ENCODE measurements at regions not wholly inside any gene's neighbourhood (a gene's known extent, or its start where the extent isn't known, plus 50 kb on each side); places are given as distances from the start of the nearest gene placed in this dataset.

GRCh38 chr5:33182986-33183385 lies 257.8 kb upstream of the TARS1 start:
- WGBS (ENCODE audit: insufficient coverage, low coverage, missing lambda C conversion rate), result 0% methylated on average over 4 of the region's 4 CpGs

GRCh38 chr5:33184367-33184766 lies 256.4 kb upstream of the TARS1 start:
- no peak overlapping the region for H3K9ac ChIP-seq (ENCODE audit: insufficient read depth in 1 of 2, low read depth in 2 of 2, low read length in 2 of 2)
- no peak overlapping the region for H3K4me3 ChIP-seq
- in situ Hi-C loops (cut with MboI), result no loop called here
- intact Hi-C loops (cut with micrococcal nuclease), result no loop called here
- H3K27ac ChIP-seq (ENCODE audit: extremely low read depth, low read depth, low read length), result no peak overlapping the region
- H3K27me3 ChIP-seq (ENCODE audit: control insufficient read depth in 2 of 2, insufficient read depth in 2 of 2, low read length in 2 of 2), result no peaks in the 10 kb centered on the region
- ChIA-PET POLR2A (no interaction called here), CTCF (ENCODE audit: low intra/inter-chr PET ratio) (no interaction called here)
- H3K36me3 ChIP-seq (ENCODE audit: control insufficient read depth, insufficient read depth, low read length), result no peaks in the 10 kb centered on the region
- ATAC-seq (no peak), DNase-seq (ENCODE audit: extremely low read depth in 1 of 4, low spot score in 3 of 4) (peak in 2 of 4 experiments; percentile 20 to 28), FAIRE-seq (no peak)
- no peak overlapping the region for H2AFZ ChIP-seq (ENCODE audit: low read depth, low read length)
- H3K79me2 ChIP-seq (ENCODE audit: control insufficient read depth, insufficient read depth, low read length), result no peaks in the 10 kb centered on the region
- no peaks in the 10 kb centered on the region for H3K9me1 ChIP-seq (ENCODE audit: control insufficient read depth, insufficient read depth, low read length)
- WGBS (ENCODE audit: insufficient coverage, low coverage, missing lambda C conversion rate), result 0% methylated on average over 2 of the region's 2 CpGs
- H3K4me2 ChIP-seq (ENCODE audit: insufficient read depth, low read length), result no peak overlapping the region
- H4K20me1 ChIP-seq (replicated peaks; ENCODE audit: control insufficient read depth, insufficient read depth, low read length), result no peaks in the 10 kb centered on the region
- no TSS peak for BruUV-seq (replicated peaks)
- no peaks in the 10 kb centered on the region for H3K4me1 ChIP-seq (replicated peaks in 1 of 2; ENCODE audit: control insufficient read depth in 2 of 2, insufficient read depth in 2 of 2, low read length in 2 of 2)
- H3K9me3 ChIP-seq (replicated peaks; ENCODE audit: control insufficient read depth, insufficient read depth, low read depth, low read length), result peaks cover 1% of the 10 kb centered on the region; the same call in 1 of the 2 replicates
- TF ChIP-seq HDAC2 (IDR thresholded peaks at IDR 0.05) (no peak), ZNF311 (CRISPR knock-in tag; IDR thresholded peaks at IDR 0.05) (0 out of 2 replicates have a peak, but pooled peaks have one; percentile 35), TSHZ1 (CRISPR knock-in tag; IDR thresholded peaks at IDR 0.05) (no peak), NR1H2 (CRISPR knock-in tag; IDR thresholded peaks at IDR 0.05) (no peak), ZNF280B (CRISPR knock-in tag; IDR thresholded peaks at IDR 0.05) (no peak), TEAD4 (IDR thresholded peaks at IDR 0.05; ENCODE audit: low read length) (peak; percentile 65; the same call in 1 of the 2 replicates), TEAD4 (CRISPR knock-in tag; IDR thresholded peaks at IDR 0.05; ENCODE audit: borderline replicate concordance) (no peak), SRF (CRISPR knock-in tag; IDR thresholded peaks at IDR 0.05) (no peak)

More at GRCh38 chr5:33182986-33183385, 257.8 kb upstream of the TARS1 start:
- Histone ChIP-seq H3K9me1 (ENCODE audit: control insufficient read depth, insufficient read depth, low read length) (no peaks in the 10 kb centered on the region), H3K27me3 (ENCODE audit: control insufficient read depth in 2 of 2, insufficient read depth in 2 of 2, low read length in 2 of 2) (no peaks in the 10 kb centered on the region), H3K36me3 (ENCODE audit: control insufficient read depth, insufficient read depth, low read length) (no peaks in the 10 kb centered on the region), H3K9ac (ENCODE audit: insufficient read depth in 1 of 2, low read depth in 2 of 2, low read length in 2 of 2) (no peak overlapping the region), H3K9me3 (replicated peaks; ENCODE audit: control insufficient read depth, insufficient read depth, low read depth, low read length) (peaks cover under 1% of the 10 kb centered on the region; the same call in 1 of the 2 replicates), H3K79me2 (ENCODE audit: control insufficient read depth, insufficient read depth, low read length) (no peaks in the 10 kb centered on the region), H3K4me1 (replicated peaks in 1 of 2; ENCODE audit: control insufficient read depth in 2 of 2, insufficient read depth in 2 of 2, low read length in 2 of 2) (no peaks in the 10 kb centered on the region), H4K20me1 (replicated peaks; ENCODE audit: control insufficient read depth, insufficient read depth, low read length) (no peaks in the 10 kb centered on the region), H3K4me2 (ENCODE audit: insufficient read depth, low read length) (no peak overlapping the region), H2AFZ (ENCODE audit: low read depth, low read length) (no peak overlapping the region), H3K4me3 (no peak overlapping the region), H3K27ac (ENCODE audit: extremely low read depth, low read depth, low read length) (no peak overlapping the region)
- BruUV-seq (replicated peaks), result no TSS peak
- ATAC-seq (no peak), FAIRE-seq (no peak), DNase-seq (ENCODE audit: extremely low read depth in 1 of 4, low spot score in 3 of 4) (no peak)
- in situ Hi-C loops (cut with MboI) (no loop called here), intact Hi-C loops (cut with micrococcal nuclease) (no loop called here)
- POLR2A ChIA-PET, result no interaction called here
- TF ChIP-seq KLF1 (tag; IDR thresholded peaks at IDR 0.05) (no peak), NEUROD1 (IDR thresholded peaks at IDR 0.05; ENCODE audit: borderline replicate concordance, low read depth, low read length, partially characterized antibody) (no peak), MAX (CRISPR knock-in tag; IDR thresholded peaks at IDR 0.05) (no peak), FOXM1 (IDR thresholded peaks at IDR 0.05; ENCODE audit: low read depth) (no peak), FOXM1 (CRISPR knock-in tag; IDR thresholded peaks at IDR 0.05; ENCODE audit: low read depth) (no peak), KDM2B (CRISPR knock-in tag; IDR thresholded peaks at IDR 0.05) (no peak), RBM34 (IDR thresholded peaks at IDR 0.05; ENCODE audit: borderline replicate concordance, insufficient read depth, low read length) (no peak), GATA2 (CRISPR knock-in tag; IDR thresholded peaks at IDR 0.05) (no peak)
- CTCF ChIA-PET (ENCODE audit: low intra/inter-chr PET ratio), result no interaction called here
